Keratinocyte (primary cell): ENCODE measurements at regions not wholly inside any gene's neighbourhood (a gene's known extent, or its start where the extent isn't known, plus 50 kb on each side); places are given as distances from the start of the nearest gene placed in this dataset.
"Not testable (repeated sequence)": the region's sequence is repeated elsewhere in the genome, so short reads cannot be mapped to it uniquely, and the experiment has no call there.

ENCODE experiments used
- DNase-seq: peaks from one replicate; pipeline ENCODE4 v3.0.0-alpha.2; 2011; ENCODE audit warnings: low read depth, missing footprints, low spot score
- FAIRE-seq: peaks from 2 replicates; lab custom pipeline; 2011; peaks lifted over from hg19 to GRCh38; lab: Jason Lieb, UNC
- H2AFZ ChIP-seq: 2 replicates; pipeline ENCODE4 v1.6.0; 2012; ENCODE audit warnings: low read length, control low read depth, inconsistent platforms; ENCODE audit not compliant: control insufficient read depth
- H3K27ac ChIP-seq: 2 replicates; pipeline ENCODE4 v1.5.1; 2011; ENCODE audit warnings: low read length; ENCODE audit not compliant: control insufficient read depth, insufficient read depth
- H3K27me3 ChIP-seq: 3 replicates; pipeline ENCODE4 v1.6.0; 2011; ENCODE audit warnings: low read length; ENCODE audit not compliant: control insufficient read depth, insufficient read depth; ENCODE audit errors: extremely low read depth
- H3K36me3 ChIP-seq, 2 experiments: 2 replicates in 1 of 2; 3 replicates in 1 of 2; pipeline ENCODE4 v1.5.1; 2011; ENCODE audit warnings: low read length in 2 of 2, mild to moderate bottlenecking in 1 of 2; ENCODE audit not compliant: control insufficient read depth in 2 of 2, insufficient read depth in 2 of 2; ENCODE audit errors: extremely low read depth in 1 of 2
- H3K4me1 ChIP-seq: 3 replicates; pipeline ENCODE4 v1.5.1; 2011; ENCODE audit warnings: low read length; ENCODE audit not compliant: control insufficient read depth, insufficient read depth; ENCODE audit errors: extremely low read depth
- H3K4me2 ChIP-seq: 3 replicates; pipeline ENCODE4 v1.6.0; 2011; ENCODE audit warnings: low read depth, low read length; ENCODE audit not compliant: control insufficient read depth, insufficient read depth; ENCODE audit errors: extremely low read depth
- H3K4me3 ChIP-seq, 3 experiments: fragments of 200-600 bp in 1 of 3; sonication (generic) in 1 of 3; 2 replicates in 2 of 3; 3 replicates in 1 of 3; pipeline ENCODE4 v1.5.1; 2011 to 2016; ENCODE audit warnings: low read length in 3 of 3, mild to moderate bottlenecking in 3 of 3, control low read depth in 2 of 3, inconsistent platforms in 1 of 3, low read depth in 1 of 3, mixed read lengths in 1 of 3, mixed run types in 1 of 3, moderate library complexity in 1 of 3; ENCODE audit not compliant: control insufficient read depth in 2 of 3, insufficient read depth in 2 of 3; ENCODE audit errors: extremely low read depth in 1 of 3
- H3K79me2 ChIP-seq: 2 replicates; pipeline ENCODE4 v1.6.0; 2012; ENCODE audit warnings: low read length; ENCODE audit not compliant: control insufficient read depth, insufficient read depth
- H3K9ac ChIP-seq: 3 replicates; pipeline ENCODE4 v1.6.0; 2011; ENCODE audit warnings: low read length; ENCODE audit not compliant: control insufficient read depth, insufficient read depth; ENCODE audit errors: extremely low read depth
- H3K9me1 ChIP-seq: 3 replicates; pipeline ENCODE4 v1.6.0; 2011; ENCODE audit warnings: low read length; ENCODE audit not compliant: control insufficient read depth, insufficient read depth; ENCODE audit errors: extremely low read depth
- H3K9me3 ChIP-seq: 2 replicates; pipeline ENCODE4 v1.5.1; 2012; ENCODE audit warnings: low read depth, low read length; ENCODE audit not compliant: control insufficient read depth
- H4K20me1 ChIP-seq: 3 replicates; pipeline ENCODE4 v1.6.0; 2011; ENCODE audit warnings: low read length; ENCODE audit not compliant: control insufficient read depth, insufficient read depth; ENCODE audit errors: extremely low read depth
- CTCF ChIP-seq, 3 experiments: IDR thresholded peaks in 1 of 3; conservative IDR thresholded peaks in 1 of 3; optimal IDR thresholded peaks in 1 of 3; 2 replicates in 2 of 3; 3 replicates in 1 of 3; pipeline versions ENCODE3 to v1.5.1; 2011; ENCODE audit warnings: low read length in 3 of 3, mild to moderate bottlenecking in 3 of 3, moderate library complexity in 2 of 3, control low read depth in 1 of 3, inconsistent platforms in 1 of 3; ENCODE audit not compliant: insufficient read depth in 2 of 3; ENCODE audit errors: extremely low read depth in 1 of 3
- EZH2 ChIP-seq: IDR thresholded peaks from one replicate; pipeline ENCODE4 v1.6.1; 2012; ENCODE audit warnings: inconsistent platforms, mild to moderate bottlenecking, low read length, moderate library complexity
- dilution Hi-C: fragments of 300-500 bp; cut with MboI; formaldehyde crosslinking; loops from one replicate; pipeline ENCODE4 v1.7.0; 2020; ENCODE audit warnings: low sequenced_read_pairs; ENCODE audit not compliant: extremely low pct_ligation_motif_present

GRCh38 chr14:24700511-24700910, 66.5 kb upstream of the GZMB start:
- H3K9ac ChIP-seq = no peak overlapping the region
- H3K79me2 ChIP-seq = no peaks in the 10 kb centered on the region
- H2AFZ ChIP-seq = no peak overlapping the region
- H3K9me1 ChIP-seq = no peaks in the 10 kb centered on the region
- dilution Hi-C loops = no loop called here
- no peak for TF ChIP-seq EZH2
- TF ChIP-seq CTCF (optimal IDR thresholded peaks at IDR 0.05 in 1 of 3, IDR thresholded peaks at IDR 0.05 in 1 of 3, conservative IDR thresholded peaks at IDR 0.05 in 1 of 3; ENCODE audit: extremely low read depth in 1 of 3, insufficient read depth in 2 of 3, low read length in 3 of 3) = no peak
- H3K4me1 ChIP-seq = no peaks in the 10 kb centered on the region
- DNase-seq = no peak
- FAIRE-seq = no peak
- H3K27ac ChIP-seq = no peak overlapping the region
- H4K20me1 ChIP-seq = no peaks in the 10 kb centered on the region
- no peaks in the 10 kb centered on the region for H3K9me3 ChIP-seq
- no peak overlapping the region for H3K4me3 ChIP-seq
- no peak overlapping the region for H3K4me2 ChIP-seq
- H3K36me3 ChIP-seq = no peaks in the 10 kb centered on the region
- no peaks in the 10 kb centered on the region for H3K27me3 ChIP-seq

- Histone ChIP-seq H3K4me3 (no peak overlapping the region), H2AFZ (no peak overlapping the region), H3K79me2 (no peaks in the 10 kb centered on the region), H3K36me3 (no peaks in the 10 kb centered on the region), H3K9me1 (no peaks in the 10 kb centered on the region), H3K27me3 (no peaks in the 10 kb centered on the region), H3K27ac (no peak overlapping the region), H3K4me2 (no peak overlapping the region), H3K9ac (no peak overlapping the region), H4K20me1 (no peaks in the 10 kb centered on the region), H3K9me3 (no peaks in the 10 kb centered on the region), H3K4me1 (no peaks in the 10 kb centered on the region)
- dilution Hi-C loops = no loop called here
- no peak for FAIRE-seq
- TF ChIP-seq EZH2 (no peak), CTCF (optimal IDR thresholded peaks at IDR 0.05 in 1 of 3, IDR thresholded peaks at IDR 0.05 in 1 of 3, conservative IDR thresholded peaks at IDR 0.05 in 1 of 3; ENCODE audit: extremely low read depth in 1 of 3, insufficient read depth in 2 of 3, low read length in 3 of 3) (no peak)
- DNase-seq = no peak
Observed at GRCh38 chr14:24699052-24699451, 65.1 kb upstream of the GZMB start.

GRCh38 chr14:24696280-24696920, 62.4 kb upstream of the GZMB start:
- H3K4me1 ChIP-seq, H3K36me3 ChIP-seq, H3K4me2 ChIP-seq, H3K4me3 ChIP-seq, H3K9me1 ChIP-seq, dilution Hi-C loops, H2AFZ ChIP-seq, H3K9ac ChIP-seq, H3K79me2 ChIP-seq, H4K20me1 ChIP-seq, FAIRE-seq, H3K27me3 ChIP-seq, H3K9me3 ChIP-seq, DNase-seq, H3K27ac ChIP-seq: not testable (repeated sequence)
